ENCODE measurements at regions not wholly inside any gene's neighbourhood (a gene's known extent, or its start where the extent isn't known, plus 50 kb on each side); places are given as distances from the start of the nearest gene placed in this dataset.
"Not testable (repeated sequence)": the region's sequence is repeated elsewhere in the genome, so short reads cannot be mapped to it uniquely, and the experiment has no call there.

- TF ChIP-seq CTCF (IDR thresholded peaks at IDR 0.05; ENCODE audit: low read depth, low read length): no peak
- no peak overlapping the region for H3K4me3 ChIP-seq (ENCODE audit: low read depth, low read length)
These were observed 157.9 kb downstream of the ADCYAP1 start for GRCh38 chr18:1062588-1062987.

GRCh38 chr18:1075322-1075721 is 170.7 kb downstream of the ADCYAP1 start:
- no peak for TF ChIP-seq CTCF (IDR thresholded peaks at IDR 0.05; ENCODE audit: low read depth, low read length)

GRCh38 chr18:1075876-1076275 is 171.2 kb downstream of the ADCYAP1 start:
- H3K4me3 ChIP-seq (ENCODE audit: low read depth, low read length): no peak overlapping the region

More at GRCh38 chr18:1075322-1075721, 170.7 kb downstream of the ADCYAP1 start:
- H3K4me3 ChIP-seq (ENCODE audit: low read depth, low read length): no peak overlapping the region

GRCh38 chr18:1078301-1078700 is 173.6 kb downstream of the ADCYAP1 start:
- no peak overlapping the region for H3K4me3 ChIP-seq (ENCODE audit: low read depth, low read length)
- no peak for TF ChIP-seq CTCF (IDR thresholded peaks at IDR 0.05; ENCODE audit: low read depth, low read length)

More at GRCh38 chr18:1075876-1076275, 171.2 kb downstream of the ADCYAP1 start:
- TF ChIP-seq CTCF (IDR thresholded peaks at IDR 0.05; ENCODE audit: low read depth, low read length): no peak

GRCh38 chr18:1083675-1084074 is 179.0 kb downstream of the ADCYAP1 start:
- not testable (repeated sequence) for H3K4me3 ChIP-seq (ENCODE audit: low read depth, low read length)

DNA sequence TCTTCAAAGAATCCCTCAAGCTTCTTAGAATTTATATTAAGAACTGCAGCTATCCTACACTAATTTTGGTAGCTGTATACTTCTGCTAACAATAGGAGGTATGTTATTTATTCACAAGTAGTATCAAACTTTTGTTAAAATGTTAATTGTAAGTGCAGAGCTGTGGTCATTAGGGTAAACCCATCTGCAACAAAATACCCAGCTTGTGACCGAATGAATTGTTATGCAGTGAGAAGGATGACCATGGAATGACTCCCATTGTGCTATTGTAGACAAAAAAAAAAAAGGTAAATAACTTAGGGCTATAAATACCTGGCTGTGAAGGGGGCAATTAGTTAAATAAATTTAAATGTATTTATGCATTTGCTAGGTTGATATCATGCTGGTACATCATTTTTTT is 186.1 kb downstream of the ADCYAP1 start:
- TF ChIP-seq CTCF (IDR thresholded peaks at IDR 0.05; ENCODE audit: low read depth, low read length): no peak
- H3K4me3 ChIP-seq (ENCODE audit: low read depth, low read length): no peak overlapping the region

DNA sequence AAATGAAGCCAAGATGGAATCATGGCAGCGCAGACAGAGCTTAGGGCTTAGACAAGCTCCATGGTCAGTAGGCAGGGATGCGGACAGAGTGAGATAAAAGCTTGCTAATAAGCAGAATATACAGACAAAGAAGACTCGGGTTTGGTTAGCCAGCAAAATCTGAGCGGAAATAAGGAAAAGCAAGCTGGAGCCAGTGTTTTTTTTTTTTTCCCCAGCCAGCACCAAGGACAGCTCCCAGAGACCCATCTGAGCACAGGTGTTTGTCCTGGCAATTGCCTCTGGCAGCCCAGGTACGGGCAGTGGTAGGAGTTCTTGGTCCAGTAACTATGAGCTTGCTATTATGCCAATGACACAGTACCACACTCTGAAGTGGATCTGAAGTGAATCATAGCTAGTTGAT is 187.6 kb downstream of the ADCYAP1 start:
- no peak overlapping the region for H3K4me3 ChIP-seq (ENCODE audit: low read depth, low read length)
- no peak for TF ChIP-seq CTCF (IDR thresholded peaks at IDR 0.05; ENCODE audit: low read depth, low read length)

- no peak overlapping the region for H3K4me3 ChIP-seq (ENCODE audit: low read depth, low read length)
- TF ChIP-seq CTCF (IDR thresholded peaks at IDR 0.05; ENCODE audit: low read depth, low read length): no peak
These were observed 189.7 kb downstream of the ADCYAP1 start for GRCh38 chr18:1094409-1094808.

- H3K4me3 ChIP-seq (ENCODE audit: low read depth, low read length): not testable (repeated sequence)
These were observed 193.5 kb downstream of the ADCYAP1 start for GRCh38 chr18:1097991-1098735.

Data from WI38 (cell line).